ENCODE measurements at regions not wholly inside any gene's neighbourhood (a gene's known extent, or its start where the extent isn't known, plus 50 kb on each side); places are given as distances from the start of the nearest gene placed in this dataset.

GRCh38 chr2:140041239-140041638, 1261.0 kb upstream of the NXPH2 start:
- H3K9me3 ChIP-seq = no peaks in the 10 kb centered on the region
- H3K4me3 ChIP-seq = no peak overlapping the region
- no peak for TF ChIP-seq POLR2A (IDR thresholded peaks at IDR 0.05)
- TF ChIP-seq, protein P1, sequence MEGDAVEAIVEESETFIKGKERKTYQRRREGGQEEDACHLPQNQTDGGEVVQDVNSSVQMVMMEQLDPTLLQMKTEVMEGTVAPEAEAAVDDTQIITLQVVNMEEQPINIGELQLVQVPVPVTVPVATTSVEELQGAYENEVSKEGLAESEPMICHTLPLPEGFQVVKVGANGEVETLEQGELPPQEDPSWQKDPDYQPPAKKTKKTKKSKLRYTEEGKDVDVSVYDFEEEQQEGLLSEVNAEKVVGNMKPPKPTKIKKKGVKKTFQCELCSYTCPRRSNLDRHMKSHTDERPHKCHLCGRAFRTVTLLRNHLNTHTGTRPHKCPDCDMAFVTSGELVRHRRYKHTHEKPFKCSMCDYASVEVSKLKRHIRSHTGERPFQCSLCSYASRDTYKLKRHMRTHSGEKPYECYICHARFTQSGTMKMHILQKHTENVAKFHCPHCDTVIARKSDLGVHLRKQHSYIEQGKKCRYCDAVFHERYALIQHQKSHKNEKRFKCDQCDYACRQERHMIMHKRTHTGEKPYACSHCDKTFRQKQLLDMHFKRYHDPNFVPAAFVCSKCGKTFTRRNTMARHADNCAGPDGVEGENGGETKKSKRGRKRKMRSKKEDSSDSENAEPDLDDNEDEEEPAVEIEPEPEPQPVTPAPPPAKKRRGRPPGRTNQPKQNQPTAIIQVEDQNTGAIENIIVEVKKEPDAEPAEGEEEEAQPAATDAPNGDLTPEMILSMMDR (IDR thresholded peaks at IDR 0.05) = no peak
- H3K4me1 ChIP-seq = no peaks in the 10 kb centered on the region
- H3K27me3 ChIP-seq = no peaks in the 10 kb centered on the region
- H3K36me3 ChIP-seq = no peaks in the 10 kb centered on the region
- H3K27ac ChIP-seq = no peak overlapping the region
- DNase-seq = no peak

DNA sequence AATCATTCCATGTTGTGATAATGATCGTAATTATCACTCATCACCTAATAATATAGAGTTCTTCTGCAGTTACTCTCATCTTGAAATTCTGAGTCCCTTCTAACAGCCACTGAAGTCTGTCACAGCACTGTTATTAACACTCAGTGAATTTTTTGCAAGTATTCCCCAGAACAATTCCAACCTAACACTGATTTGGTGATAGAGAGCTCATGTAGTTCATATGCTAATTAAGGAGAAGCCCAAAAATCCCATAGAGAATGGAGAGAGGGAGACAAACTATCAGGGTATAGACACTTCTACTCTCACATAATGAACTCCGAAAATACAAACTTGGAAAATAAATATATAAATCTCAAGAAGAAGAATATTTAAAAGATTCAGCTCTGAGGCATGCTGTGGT, 1253.4 kb upstream of the NXPH2 start:
- Histone ChIP-seq H3K4me1 (no peaks in the 10 kb centered on the region), H3K4me3 (no peak overlapping the region), H3K27me3 (no peaks in the 10 kb centered on the region), H3K9me3 (no peaks in the 10 kb centered on the region), H3K27ac (no peak overlapping the region), H3K36me3 (no peaks in the 10 kb centered on the region)
- TF ChIP-seq, protein P1 (IDR thresholded peaks at IDR 0.05) = no peak
- no peak for TF ChIP-seq POLR2A (IDR thresholded peaks at IDR 0.05)
- no peak for DNase-seq

- DNase-seq = no peak
- Histone ChIP-seq H3K4me1 (no peaks in the 10 kb centered on the region), H3K36me3 (no peaks in the 10 kb centered on the region), H3K27me3 (no peaks in the 10 kb centered on the region), H3K4me3 (no peak overlapping the region), H3K9me3 (no peaks in the 10 kb centered on the region), H3K27ac (no peak overlapping the region)
- no peak for TF ChIP-seq POLR2A (IDR thresholded peaks at IDR 0.05)
- TF ChIP-seq, protein P1 (IDR thresholded peaks at IDR 0.05) = no peak
Measured at GRCh38 chr2:140027966-140028365, 1247.8 kb upstream of the NXPH2 start.

DNA sequence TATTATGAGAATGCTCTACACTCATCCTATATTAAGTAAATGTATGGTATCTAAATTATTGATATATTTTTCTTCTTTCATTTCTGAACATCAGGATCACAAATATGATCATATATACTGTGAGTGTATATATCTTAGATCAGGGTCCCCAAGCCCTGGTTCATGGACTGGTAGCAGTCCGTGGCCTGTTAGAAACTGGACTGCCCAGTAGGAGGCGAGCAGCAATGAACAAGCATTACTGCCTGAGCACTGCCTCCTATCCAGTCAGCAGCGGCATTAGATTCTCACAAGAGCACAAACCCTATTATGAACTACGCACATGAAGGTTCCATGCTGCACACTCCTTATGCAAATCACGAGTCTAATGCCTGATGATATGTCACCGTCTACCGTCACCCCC, 1247.1 kb upstream of the NXPH2 start:
- TF ChIP-seq POLR2A (IDR thresholded peaks at IDR 0.05) = no peak
- TF ChIP-seq, protein P1 (IDR thresholded peaks at IDR 0.05) = no peak
- Histone ChIP-seq H3K27me3 (no peaks in the 10 kb centered on the region), H3K4me3 (no peak overlapping the region), H3K9me3 (no peaks in the 10 kb centered on the region), H3K4me1 (no peaks in the 10 kb centered on the region), H3K36me3 (no peaks in the 10 kb centered on the region), H3K27ac (no peak overlapping the region)
- DNase-seq = no peak

GRCh38 chr2:140023291-140023690, 1243.1 kb upstream of the NXPH2 start:
- Histone ChIP-seq H3K9me3 (no peaks in the 10 kb centered on the region), H3K27me3 (no peaks in the 10 kb centered on the region), H3K4me1 (no peaks in the 10 kb centered on the region), H3K27ac (no peak overlapping the region), H3K4me3 (no peak overlapping the region), H3K36me3 (no peaks in the 10 kb centered on the region)
- no peak for DNase-seq
- no peak for TF ChIP-seq POLR2A (IDR thresholded peaks at IDR 0.05)
- TF ChIP-seq, protein P1 (IDR thresholded peaks at IDR 0.05) = no peak

GRCh38 chr2:140018541-140018940, 1238.4 kb upstream of the NXPH2 start:
- Histone ChIP-seq H3K9me3 (no peaks in the 10 kb centered on the region), H3K36me3 (no peaks in the 10 kb centered on the region), H3K27me3 (no peaks in the 10 kb centered on the region), H3K4me1 (no peaks in the 10 kb centered on the region), H3K27ac (no peak overlapping the region), H3K4me3 (no peak overlapping the region)
- TF ChIP-seq, protein P1 (IDR thresholded peaks at IDR 0.05) = no peak
- no peak for TF ChIP-seq POLR2A (IDR thresholded peaks at IDR 0.05)
- no peak for DNase-seq
